ENCODE measurements at regions not wholly inside any gene's neighbourhood (a gene's known extent, or its start where the extent isn't known, plus 50 kb on each side); places are given as distances from the start of the nearest gene placed in this dataset.

DNA sequence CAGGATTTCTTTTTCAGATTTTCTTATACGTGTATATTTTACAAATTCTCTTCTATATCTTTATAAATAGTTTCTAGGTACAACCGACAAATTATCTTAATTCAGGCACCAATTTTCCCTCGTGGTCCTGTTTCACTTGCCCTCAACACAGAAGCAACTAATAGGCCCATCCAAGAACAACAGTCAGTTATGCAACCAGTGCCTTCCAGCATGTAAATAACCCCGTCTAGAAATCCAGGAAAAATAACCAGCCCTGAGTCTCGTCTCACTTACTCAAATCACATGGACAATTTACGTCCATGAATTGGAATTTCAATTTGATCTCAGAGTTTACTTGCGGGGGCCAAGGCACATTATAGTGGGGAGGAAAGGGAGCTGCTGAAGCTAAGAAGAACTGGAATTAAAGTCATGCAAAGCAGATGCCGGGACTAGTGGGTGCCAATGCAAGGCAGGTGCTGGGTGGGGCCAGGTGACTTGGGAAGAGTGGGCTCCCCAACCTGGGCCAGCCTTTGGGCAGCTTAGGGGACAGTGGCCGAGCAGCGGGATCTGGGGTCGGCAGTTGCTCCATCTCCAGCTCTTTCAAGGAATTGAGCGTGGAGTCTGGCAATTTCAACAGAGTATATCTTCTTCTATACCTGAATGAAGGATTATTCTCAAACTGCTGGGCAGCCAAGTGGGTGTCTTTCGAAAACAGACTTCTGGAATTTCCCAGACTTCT lies 121.7 kb downstream of the EDN3 start:
- BruUV-seq (replicated peaks) = no TSS peak
- ChIA-PET CTCF (ENCODE audit: unreplicated experiment) (no interaction called here), POLR2A (no interaction called here)
- Histone ChIP-seq H3K36me3 (ENCODE audit: insufficient read depth, low read length) (no peaks in the 10 kb centered on the region), H2AFZ (ENCODE audit: low read length) (no peak overlapping the region), H3K4me2 (ENCODE audit: low read length) (no peak overlapping the region), H3K4me1 (ENCODE audit: insufficient read depth, low read length, poor library complexity, severe bottlenecking) (no peaks in the 10 kb centered on the region), H3K79me2 (ENCODE audit: insufficient read depth, low read depth, low read length) (no peaks in the 10 kb centered on the region), H3K9me3 (ENCODE audit: low read length) (no peaks in the 10 kb centered on the region), H3K9me2 (ENCODE audit: insufficient read depth, low read length) (no peaks in the 10 kb centered on the region), H3K4me3 (ENCODE audit: low read depth, low read length, poor library complexity, severe bottlenecking) (no peak overlapping the region), H4K20me1 (ENCODE audit: insufficient read depth, low read length) (no peaks in the 10 kb centered on the region), H3K27ac (ENCODE audit: low read depth, low read length, poor library complexity, severe bottlenecking) (no peak overlapping the region)
- intact Hi-C loops (cut with micrococcal nuclease; ENCODE audit: unreplicated experiment) = no loop called here
- no peak for DNase-seq (ENCODE audit: low spot score)
- TF ChIP-seq, protein P1, sequence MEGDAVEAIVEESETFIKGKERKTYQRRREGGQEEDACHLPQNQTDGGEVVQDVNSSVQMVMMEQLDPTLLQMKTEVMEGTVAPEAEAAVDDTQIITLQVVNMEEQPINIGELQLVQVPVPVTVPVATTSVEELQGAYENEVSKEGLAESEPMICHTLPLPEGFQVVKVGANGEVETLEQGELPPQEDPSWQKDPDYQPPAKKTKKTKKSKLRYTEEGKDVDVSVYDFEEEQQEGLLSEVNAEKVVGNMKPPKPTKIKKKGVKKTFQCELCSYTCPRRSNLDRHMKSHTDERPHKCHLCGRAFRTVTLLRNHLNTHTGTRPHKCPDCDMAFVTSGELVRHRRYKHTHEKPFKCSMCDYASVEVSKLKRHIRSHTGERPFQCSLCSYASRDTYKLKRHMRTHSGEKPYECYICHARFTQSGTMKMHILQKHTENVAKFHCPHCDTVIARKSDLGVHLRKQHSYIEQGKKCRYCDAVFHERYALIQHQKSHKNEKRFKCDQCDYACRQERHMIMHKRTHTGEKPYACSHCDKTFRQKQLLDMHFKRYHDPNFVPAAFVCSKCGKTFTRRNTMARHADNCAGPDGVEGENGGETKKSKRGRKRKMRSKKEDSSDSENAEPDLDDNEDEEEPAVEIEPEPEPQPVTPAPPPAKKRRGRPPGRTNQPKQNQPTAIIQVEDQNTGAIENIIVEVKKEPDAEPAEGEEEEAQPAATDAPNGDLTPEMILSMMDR (conservative IDR thresholded peaks at IDR 0.05; ENCODE audit: low read length) = no peak
- no peak for TF ChIP-seq EZH2phosphoT487 (IDR thresholded peaks at IDR 0.05; ENCODE audit: borderline replicate concordance, low read depth, low read length)

DNA sequence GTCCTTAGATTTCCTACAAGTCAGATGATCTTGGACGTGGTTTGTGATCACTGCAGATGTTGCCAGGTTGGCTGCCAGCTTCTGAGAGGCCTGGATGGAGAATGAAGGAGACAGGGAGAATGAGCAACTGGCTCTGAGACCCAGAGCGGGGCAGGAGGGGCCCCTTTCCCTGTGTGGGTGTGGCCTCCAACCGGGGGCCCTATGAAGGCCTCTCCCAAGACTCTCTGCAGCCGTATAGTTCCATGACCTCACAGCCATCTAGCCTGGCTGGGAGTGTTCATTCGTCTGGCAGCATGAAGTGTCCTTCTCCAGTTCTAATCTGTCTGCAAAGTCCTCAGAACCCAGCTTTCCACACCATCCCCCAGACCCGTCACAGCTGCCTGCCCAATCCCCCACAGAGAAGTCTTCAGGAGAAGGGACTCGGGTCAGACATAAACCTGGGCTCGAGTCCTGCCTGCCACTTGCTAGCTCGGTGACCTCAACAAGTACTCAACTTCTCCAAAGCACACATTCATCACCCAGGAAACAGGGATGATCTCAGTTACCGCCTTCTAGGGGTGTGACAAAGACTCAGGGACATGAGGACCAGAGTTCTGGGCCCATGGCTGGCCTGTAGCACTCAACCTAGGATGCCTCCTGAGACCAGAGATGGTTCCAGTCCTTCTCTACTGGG lies 122.6 kb downstream of the EDN3 start:
- BruUV-seq (replicated peaks) = no TSS peak
- ChIA-PET POLR2A (no interaction called here), CTCF (ENCODE audit: unreplicated experiment) (no interaction called here)
- H3K4me3 ChIP-seq (ENCODE audit: low read depth, low read length, poor library complexity, severe bottlenecking) = no peak overlapping the region
- H2AFZ ChIP-seq (ENCODE audit: low read length) = no peak overlapping the region
- intact Hi-C loops (cut with micrococcal nuclease; ENCODE audit: unreplicated experiment) = no loop called here
- H3K9me3 ChIP-seq (ENCODE audit: low read length) = no peaks in the 10 kb centered on the region
- no peak for DNase-seq (ENCODE audit: low spot score)
- H3K9me2 ChIP-seq (ENCODE audit: insufficient read depth, low read length) = no peaks in the 10 kb centered on the region
- no peaks in the 10 kb centered on the region for H3K36me3 ChIP-seq (ENCODE audit: insufficient read depth, low read length)
- H4K20me1 ChIP-seq (ENCODE audit: insufficient read depth, low read length) = no peaks in the 10 kb centered on the region
- H3K4me2 ChIP-seq (ENCODE audit: low read length) = no peak overlapping the region
- no peaks in the 10 kb centered on the region for H3K79me2 ChIP-seq (ENCODE audit: insufficient read depth, low read depth, low read length)
- no peak overlapping the region for H3K27ac ChIP-seq (ENCODE audit: low read depth, low read length, poor library complexity, severe bottlenecking)
- no peaks in the 10 kb centered on the region for H3K4me1 ChIP-seq (ENCODE audit: insufficient read depth, low read length, poor library complexity, severe bottlenecking)
- TF ChIP-seq EZH2phosphoT487 (IDR thresholded peaks at IDR 0.05; ENCODE audit: borderline replicate concordance, low read depth, low read length) = no peak
- TF ChIP-seq, protein P1 (conservative IDR thresholded peaks at IDR 0.05; ENCODE audit: low read length) = no peak

DNA sequence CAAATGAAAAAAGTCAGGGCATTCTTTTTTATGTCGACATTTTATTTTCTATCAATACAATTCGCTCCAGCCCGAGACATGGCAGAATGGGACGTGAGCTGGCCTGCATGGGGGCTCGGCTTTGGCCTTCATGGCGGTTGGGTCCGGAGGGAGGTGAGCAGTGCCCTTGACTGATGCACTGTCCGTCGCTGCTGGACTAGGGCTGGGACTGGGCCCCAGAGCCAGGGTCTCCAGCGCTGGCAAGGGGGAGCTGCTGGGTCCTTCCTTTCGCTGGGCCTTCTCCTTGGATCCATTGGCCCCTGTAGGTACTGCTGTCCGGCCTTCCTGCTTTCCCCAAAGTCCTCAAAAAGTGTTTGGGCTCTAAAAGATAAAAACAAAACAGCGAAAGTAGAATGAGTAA lies 124.6 kb downstream of the EDN3 start:
- no peak overlapping the region for H3K4me2 ChIP-seq (ENCODE audit: low read length)
- no peak overlapping the region for H3K4me3 ChIP-seq (ENCODE audit: low read depth, low read length, poor library complexity, severe bottlenecking)
- no peak for DNase-seq (ENCODE audit: low spot score)
- ChIA-PET POLR2A (no interaction called here), CTCF (ENCODE audit: unreplicated experiment) (no interaction called here)
- intact Hi-C loops (cut with micrococcal nuclease; ENCODE audit: unreplicated experiment) = no loop called here
- TF ChIP-seq, protein P1 (conservative IDR thresholded peaks at IDR 0.05; ENCODE audit: low read length) = no peak
- no peak for TF ChIP-seq EZH2phosphoT487 (IDR thresholded peaks at IDR 0.05; ENCODE audit: borderline replicate concordance, low read depth, low read length)
- no peaks in the 10 kb centered on the region for H3K4me1 ChIP-seq (ENCODE audit: insufficient read depth, low read length, poor library complexity, severe bottlenecking)
- no peaks in the 10 kb centered on the region for H4K20me1 ChIP-seq (ENCODE audit: insufficient read depth, low read length)
- no TSS peak for BruUV-seq (replicated peaks)
- H3K36me3 ChIP-seq (ENCODE audit: insufficient read depth, low read length) = no peaks in the 10 kb centered on the region
- no peak overlapping the region for H3K27ac ChIP-seq (ENCODE audit: low read depth, low read length, poor library complexity, severe bottlenecking)
- no peaks in the 10 kb centered on the region for H3K9me2 ChIP-seq (ENCODE audit: insufficient read depth, low read length)
- no peaks in the 10 kb centered on the region for H3K9me3 ChIP-seq (ENCODE audit: low read length)
- H3K79me2 ChIP-seq (ENCODE audit: insufficient read depth, low read depth, low read length) = no peaks in the 10 kb centered on the region
- no peak overlapping the region for H2AFZ ChIP-seq (ENCODE audit: low read length)

Measured in OCI-LY7 (cell line).